Amniotic stem cell (primary cell): ENCODE measurements at regions not wholly inside any gene's neighbourhood (a gene's known extent, or its start where the extent isn't known, plus 50 kb on each side); places are given as distances from the start of the nearest gene placed in this dataset.

Experiments
- DNase-seq: peaks from one replicate; lab custom pipeline; 2025; lab: John Stamatoyannopoulos, UW

DNA sequence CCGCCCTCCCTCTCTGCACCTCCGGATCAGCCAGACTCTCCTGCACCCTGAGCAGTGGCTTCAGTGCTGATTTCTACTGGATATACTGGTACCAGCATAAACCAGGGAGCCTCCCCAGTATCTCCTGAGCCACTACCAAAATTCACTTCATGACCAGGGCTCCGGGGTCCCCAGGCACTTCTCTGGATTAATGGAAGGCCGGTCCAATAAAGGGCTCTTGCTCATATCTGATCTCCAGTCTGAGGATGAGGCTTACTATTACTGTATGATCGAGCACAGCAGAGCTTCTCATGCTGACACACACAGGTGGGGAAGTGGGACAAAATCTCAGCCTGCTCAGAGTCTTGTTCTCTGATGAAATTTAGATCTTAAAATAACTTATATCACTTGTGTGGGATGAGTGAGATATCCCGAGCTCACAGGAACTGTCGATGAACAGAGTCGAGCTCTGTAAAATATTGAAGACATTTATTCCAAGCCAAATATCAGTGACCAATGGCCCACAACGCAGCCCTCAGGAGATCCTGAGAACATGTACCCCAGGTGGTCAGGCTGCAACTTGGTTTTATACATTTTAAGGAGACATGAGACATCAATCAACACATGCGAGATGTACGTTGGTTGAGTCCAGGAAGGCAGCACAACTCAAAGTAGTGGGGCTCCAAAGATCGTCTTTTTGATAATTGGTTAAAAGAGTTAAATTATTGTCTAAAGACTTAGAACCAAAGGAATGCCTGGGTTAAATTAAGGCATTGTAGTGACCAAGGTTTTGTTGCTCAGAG, 93.0 kb upstream of the TOP3B start:
- no peak for DNase-seq

DNA sequence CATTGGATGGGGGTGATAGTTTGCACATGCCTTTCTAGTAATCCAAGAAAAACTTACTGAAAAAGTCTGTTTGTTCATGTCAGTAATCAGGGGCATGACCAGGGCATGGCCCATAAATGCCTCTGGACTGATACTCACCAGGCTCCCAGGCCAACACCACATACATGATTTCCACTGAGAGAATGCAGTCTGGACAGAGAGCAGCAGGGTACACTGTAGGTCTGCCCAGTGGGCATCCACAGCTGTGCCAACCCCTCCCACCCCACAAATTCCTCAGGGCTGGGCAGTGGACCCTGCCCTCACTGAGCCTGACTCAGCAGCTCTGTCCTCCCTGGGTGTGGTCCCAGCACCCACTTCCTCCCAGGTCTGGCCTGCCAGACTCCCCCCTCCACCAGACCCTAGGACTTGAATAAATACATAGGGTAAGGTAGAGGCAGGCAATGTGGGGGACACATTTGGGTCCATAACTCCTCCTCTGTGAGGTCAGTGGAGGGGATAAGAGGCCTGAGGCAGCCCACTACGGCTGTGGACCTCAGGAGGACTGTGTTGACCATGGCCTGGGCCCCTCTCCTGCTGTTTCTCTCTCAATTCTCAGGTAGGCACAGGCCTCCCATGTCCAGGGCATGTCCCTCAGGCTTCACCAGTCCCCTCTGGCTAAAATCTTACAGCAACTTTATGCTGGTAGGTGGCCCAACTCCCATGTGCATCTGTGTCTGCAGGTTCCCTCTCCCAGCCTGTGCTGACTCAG, 92.2 kb upstream of the TOP3B start:
- no peak for DNase-seq

DNA sequence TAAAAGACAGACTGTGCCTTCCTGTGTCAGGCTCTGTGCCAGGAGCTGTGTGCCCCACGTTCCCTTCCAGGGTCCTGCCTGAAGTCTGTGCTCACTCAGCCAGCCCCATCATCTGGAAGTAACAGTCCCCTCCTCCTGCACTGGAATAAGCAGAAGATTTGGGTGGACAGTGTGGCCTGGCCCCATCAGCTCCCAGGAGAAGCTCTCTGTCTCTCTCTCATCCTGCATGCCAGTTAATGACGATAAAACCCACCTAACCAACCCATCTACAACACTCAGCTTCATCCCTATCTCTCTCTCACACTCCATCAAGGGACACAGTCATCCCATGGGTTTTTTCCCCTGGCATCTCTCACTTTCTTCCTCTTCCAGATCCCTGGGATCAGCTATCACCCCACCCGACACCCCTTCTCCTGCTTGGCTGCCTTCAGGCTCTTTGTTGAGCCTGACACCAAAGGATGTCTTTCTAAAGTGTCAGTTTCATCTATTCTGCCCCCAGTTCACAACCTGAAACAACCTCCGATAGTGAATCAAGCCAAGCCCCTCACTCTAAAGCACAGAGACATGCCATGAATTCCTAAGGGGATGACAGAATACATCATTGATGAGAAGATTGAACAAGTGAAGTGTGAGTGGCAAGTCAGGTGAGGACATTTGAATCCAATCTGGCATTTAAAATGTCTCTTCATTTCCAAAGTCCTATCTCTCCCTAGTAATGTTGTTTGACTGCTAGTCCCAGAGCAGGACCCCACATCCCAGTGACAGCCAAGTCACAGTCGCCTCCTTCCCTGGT, 91.4 kb upstream of the TOP3B start:
- DNase-seq = no peak

- DNase-seq = no peak
Measured at GRCh38 chr22:22072169-22072836, 89.7 kb upstream of the TOP3B start.

- no peak for DNase-seq
Measured at GRCh38 chr22:22071455-22071854, 88.9 kb upstream of the TOP3B start.

- DNase-seq = no peak
Measured at GRCh38 chr22:22070371-22070824, 87.8 kb upstream of the TOP3B start.

DNA sequence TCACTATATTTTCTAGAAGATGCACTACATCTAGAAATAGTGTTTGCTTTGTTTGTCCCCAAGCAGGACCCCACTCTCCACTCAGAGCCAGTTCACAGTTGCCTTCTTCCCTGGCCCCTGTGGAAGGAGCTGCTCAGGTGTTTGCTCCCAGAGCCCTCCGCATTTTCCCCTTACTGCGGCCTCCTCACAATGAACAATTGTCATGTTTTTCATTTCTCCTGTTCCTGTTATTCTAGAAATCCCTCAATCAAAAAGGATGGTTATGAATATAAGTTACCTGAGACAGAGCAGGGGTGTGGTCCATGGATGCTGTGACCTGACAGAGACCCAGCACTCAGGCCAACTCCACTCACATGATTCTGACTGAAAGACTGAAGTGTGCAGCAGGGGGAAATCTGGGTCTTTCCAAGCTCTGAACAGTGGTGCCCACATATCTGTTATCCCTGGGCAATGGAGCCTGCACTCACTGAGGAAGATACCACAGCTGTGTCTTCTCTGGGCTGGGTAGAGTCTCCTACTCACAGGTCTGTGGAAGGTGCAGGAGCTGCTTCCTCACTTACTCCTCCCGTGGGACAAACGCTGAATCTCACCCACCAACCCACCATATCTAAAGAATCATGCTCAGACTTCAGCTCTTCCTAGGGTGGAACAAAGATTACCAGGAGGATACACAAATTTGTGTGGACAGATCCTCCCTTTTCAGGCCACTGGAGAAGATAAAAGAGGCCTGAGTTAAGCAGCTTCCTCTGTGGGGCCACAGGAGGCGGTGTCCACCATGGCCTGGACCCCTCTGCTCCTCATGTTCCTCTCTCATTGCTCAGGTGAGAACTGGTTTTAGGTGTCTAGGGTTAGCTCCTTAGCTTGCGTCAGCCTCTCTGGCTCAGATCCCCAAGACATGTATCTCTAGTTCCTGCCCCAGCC, 87.1 kb upstream of the TOP3B start:
- no peak for DNase-seq

GRCh38 chr22:22068657-22069056, 86.1 kb upstream of the TOP3B start:
- DNase-seq = no peak

DNA sequence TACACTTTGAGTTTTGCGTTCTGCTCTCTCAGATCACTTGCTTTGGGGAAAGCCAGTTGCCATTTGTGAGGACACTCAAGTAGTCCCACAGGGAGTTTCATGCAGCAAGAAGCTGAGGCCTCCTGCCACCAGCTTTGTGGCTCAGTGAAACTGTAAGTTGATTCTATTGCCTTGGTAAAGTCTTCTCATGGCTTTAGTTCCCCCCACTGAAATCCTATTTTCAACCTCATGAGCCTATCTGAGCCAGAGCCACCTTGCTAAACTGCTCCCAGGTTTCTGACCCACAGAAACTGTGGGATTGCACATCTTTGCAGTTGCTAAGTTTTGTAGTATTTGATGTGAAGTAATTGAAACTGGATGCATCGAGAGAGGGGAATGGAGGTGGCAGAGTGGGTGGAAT, 85.4 kb upstream of the TOP3B start:
- no peak for DNase-seq

GRCh38 chr22:22067192-22067591, 84.6 kb upstream of the TOP3B start:
- no peak for DNase-seq

DNA sequence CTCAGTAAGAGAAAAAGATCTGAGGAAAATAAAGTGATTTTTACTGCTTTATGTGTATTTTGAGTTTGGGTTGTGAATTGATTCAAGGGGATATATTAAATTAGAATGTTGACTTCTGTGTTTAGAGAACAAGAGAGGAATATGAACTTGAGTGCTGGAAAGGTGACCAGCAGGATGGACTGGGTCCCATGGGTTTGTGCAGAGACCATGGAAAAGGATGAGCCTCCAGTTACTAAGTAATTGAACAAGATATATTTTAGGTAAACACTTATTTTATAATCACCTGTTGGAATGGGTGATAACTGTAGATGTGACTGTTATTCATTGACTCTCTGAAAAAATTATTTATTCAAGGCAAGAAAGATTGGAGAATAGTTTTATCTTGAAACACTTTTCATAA, 82.0 kb upstream of the TOP3B start:
- no peak for DNase-seq

DNA sequence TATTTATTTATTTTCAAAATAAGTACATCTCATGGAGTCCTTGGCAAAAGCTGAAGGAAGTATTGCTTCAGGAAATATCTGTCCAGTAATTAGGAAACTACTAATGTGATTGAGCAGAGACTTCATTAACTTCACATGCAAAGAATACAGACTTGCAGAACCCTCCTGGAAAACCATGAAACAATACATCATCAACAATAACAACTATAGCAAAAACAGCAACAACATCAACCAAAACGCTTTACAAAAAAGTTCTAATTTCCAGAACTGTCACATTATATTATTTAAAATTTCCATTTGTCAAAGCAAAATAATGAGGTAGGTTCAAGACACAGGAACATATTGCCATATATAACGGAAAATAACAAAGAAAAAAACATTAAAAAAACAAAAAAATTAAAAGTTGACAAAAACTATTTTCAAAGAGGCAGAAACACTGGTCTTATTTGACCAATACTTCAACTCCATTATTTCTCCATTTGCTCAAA, 79.8 kb upstream of the TOP3B start:
- DNase-seq = no peak

DNA sequence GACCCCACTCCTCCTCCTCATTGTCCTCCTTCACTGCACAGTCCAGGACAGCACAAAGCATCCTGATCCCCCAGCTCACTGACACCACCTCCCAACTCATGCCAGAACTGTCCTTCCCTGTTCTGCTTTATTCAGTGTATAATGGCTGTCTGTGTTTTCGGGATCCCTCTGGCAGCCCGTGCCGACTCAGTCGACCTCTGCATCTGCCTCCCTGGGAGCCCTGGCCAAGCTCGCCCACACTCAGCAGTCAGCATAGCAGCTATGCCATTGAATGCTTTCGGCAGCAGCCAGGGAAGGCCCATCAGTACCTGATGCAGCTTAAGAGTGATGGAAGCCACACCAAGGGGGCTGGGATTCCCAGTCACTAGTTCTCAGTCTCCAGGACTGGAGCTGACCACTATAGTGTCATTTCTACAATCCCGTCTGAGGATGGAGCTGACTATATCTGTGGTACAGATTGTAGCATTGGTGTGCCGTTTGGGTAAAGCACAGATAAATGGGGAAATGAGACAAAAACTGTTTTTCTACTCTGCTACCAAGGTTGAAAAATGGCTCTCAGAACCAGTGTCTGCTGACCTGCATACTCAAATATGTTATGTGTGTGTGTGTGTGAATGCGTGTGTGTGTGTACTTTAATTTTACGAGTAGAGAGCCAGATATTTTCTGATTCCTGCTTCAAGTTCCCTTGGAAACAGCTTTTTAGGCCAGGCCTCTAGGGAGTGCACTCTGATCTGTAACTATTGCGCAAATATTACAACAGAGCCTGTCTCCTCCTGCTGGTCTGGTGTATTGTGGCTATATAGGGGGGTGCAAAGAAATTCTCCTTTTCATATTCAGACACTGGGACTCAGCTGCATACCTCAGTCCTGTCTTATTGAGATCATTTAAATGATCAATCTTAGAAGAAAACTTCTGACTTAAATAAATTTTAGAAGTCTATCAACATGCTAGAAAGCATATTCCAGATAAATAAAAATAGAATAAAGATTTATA, 78.8 kb upstream of the TOP3B start:
- DNase-seq = no peak

DNA sequence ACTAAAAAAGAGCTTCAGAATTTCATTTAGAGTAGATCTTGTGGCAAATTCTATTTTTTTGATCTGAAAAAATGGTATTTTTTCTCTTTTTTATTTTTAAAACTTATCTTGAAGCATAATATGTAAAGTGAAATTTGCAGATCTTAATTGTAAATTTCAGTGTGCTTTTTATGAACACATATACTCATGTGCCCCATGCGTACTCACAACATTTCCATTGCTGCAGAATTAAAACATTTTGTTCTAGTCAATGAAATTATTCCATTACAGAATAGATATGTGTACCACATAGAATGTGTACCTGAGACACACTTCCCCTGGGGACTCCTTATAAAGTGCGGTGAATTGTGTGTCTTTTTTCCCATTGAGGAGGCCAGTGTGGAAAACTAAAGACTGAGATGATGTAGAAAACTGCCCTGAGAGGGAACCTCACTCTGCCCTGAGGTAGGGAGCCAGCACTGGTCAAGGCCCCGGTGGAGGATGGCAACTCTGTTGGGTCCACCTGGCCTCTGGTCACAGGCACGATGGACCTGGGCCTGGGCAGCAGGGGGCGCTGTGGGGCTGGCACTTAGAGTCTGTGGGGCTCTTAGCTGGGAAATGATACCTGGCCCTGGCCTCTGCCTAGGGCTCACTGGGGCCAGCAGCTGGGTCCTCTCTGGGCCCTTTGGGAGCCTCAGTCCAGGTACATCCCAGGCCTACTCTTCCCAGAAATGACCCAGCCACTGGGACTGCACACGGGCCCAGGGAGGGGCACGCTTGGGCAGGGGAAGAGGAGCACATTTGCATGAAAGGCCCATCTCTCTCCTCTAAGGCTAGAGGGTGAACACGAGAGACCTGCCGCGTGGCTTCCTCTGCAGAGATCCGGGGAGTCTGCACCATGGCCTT, 77.9 kb upstream of the TOP3B start:
- no peak for DNase-seq

DNA sequence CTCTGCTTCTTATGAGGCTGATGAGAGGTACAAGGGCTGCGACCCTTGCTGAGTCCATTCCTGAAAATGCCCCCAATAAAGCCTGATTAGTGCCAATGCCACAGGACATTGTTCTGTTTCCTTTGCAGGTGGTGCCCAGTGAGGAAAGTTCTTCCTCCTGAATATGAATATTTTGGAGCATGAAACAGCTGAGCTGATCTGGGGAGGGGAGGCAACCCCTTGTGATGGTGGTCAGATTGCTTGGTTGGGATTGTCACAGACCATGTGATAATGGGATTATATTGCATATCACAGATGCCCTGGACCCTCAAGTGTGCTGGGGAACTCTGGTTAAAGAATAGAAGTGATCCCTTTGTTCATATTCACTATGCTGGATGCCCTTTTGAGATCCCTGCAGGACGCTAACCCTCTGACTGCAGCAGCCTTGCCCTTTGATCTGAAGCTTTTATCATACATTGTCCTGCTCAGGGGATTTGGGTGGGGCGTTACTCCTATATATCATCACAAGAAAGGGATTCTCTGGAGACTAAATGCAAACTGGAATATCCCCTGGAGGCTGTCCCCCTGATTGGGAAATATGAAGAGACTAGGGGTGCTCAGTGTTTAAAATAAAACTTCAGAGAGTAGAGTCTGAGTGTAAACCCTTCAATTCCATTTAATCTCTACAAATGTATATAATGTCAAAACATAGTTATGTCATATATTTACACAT, 76.9 kb upstream of the TOP3B start:
- no peak for DNase-seq

GRCh38 chr22:22058633-22059290, 76.2 kb upstream of the TOP3B start:
- no peak for DNase-seq

DNA sequence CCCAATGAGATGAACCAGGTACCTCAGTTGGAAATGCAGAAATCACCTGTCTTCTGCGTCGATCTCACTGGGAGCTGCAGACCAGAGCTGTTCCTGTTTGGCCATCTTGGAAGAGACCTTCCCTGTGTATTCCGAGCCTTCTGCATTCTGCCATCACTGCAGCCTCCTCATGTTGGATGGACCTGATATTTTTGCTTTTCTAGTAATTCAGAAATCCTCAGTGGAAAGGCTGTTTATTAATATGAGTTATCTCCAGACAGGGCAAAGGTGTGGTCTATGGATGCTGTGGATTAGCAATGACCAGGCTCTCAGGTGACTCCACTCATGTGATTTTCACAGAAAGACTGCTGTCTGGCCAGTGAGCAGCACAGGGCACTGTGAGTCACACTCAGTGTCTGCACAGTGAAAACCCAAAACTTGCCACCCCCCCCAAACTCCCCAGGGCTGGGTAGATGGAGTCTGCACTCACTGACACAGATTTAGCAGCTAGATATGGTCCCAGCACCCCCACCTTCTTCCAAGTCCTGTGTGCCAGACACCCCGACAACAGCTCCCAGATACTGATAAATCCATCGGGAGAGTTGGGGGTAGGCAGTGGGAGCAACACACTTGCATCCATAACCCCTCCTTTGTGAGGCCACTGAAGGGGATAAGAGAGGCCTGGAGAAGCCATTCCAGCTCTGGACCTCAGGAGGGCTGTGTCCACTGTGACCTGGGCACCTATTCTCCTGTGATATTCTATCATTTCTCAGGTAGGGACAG, 75.2 kb upstream of the TOP3B start:
- DNase-seq = no peak
